Hepatocyte (in vitro differentiated cells): ENCODE measurements at regions not wholly inside any gene's neighbourhood (a gene's known extent, or its start where the extent isn't known, plus 50 kb on each side); places are given as distances from the start of the nearest gene placed in this dataset.

Source experiments
- DNase-seq: peaks from one replicate; pipeline ENCODE4 v3.0.0-alpha.2; 2016; ENCODE audit warnings: low spot score
- H2AFZ ChIP-seq: fragments of 200-600 bp; sonication (generic); 2 replicates; pipeline ENCODE4 v1.6.0; 2016; ENCODE audit warnings: antibody characterized with exemption, mild to moderate bottlenecking
- H3K27ac ChIP-seq: fragments of 200-600 bp; sonication (generic); 2 replicates; pipeline ENCODE4 v1.5.1; 2016; ENCODE audit warnings: mild to moderate bottlenecking
- H3K27me3 ChIP-seq: fragments of 200-600 bp; sonication (generic); 2 replicates; pipeline ENCODE4 v1.6.1; 2016
- H3K36me3 ChIP-seq: fragments of 200-600 bp; sonication (generic); replicated peaks from 2 replicates; pipeline ENCODE4 v1.5.1; 2016; ENCODE audit warnings: low read depth; ENCODE audit not compliant: insufficient read depth
- H3K4me1 ChIP-seq: fragments of 200-600 bp; sonication (generic); 2 replicates; pipeline ENCODE4 v1.5.1; 2016; ENCODE audit warnings: mild to moderate bottlenecking, moderate library complexity; ENCODE audit not compliant: insufficient read depth
- H3K4me2 ChIP-seq: fragments of 200-600 bp; sonication (generic); 2 replicates; pipeline ENCODE4 v1.6.0; 2016
- H3K4me3 ChIP-seq: fragments of 200-600 bp; sonication (generic); 2 replicates; pipeline ENCODE4 v1.5.1; 2016; ENCODE audit warnings: mild to moderate bottlenecking
- H3K79me2 ChIP-seq: fragments of 200-600 bp; sonication (generic); 2 replicates; pipeline ENCODE4 v1.6.0; 2017; ENCODE audit warnings: mild to moderate bottlenecking
- H3K9me2 ChIP-seq: fragments of 200-600 bp; sonication (generic); replicated peaks from 2 replicates; pipeline ENCODE4 v1.6.0; 2017; ENCODE audit warnings: mild to moderate bottlenecking; ENCODE audit not compliant: insufficient read depth
- H3K9me3 ChIP-seq: fragments of 200-600 bp; sonication (generic); 2 replicates; pipeline ENCODE4 v1.5.1; 2016; ENCODE audit warnings: low read depth, mild to moderate bottlenecking
- H4K20me1 ChIP-seq: fragments of 200-600 bp; sonication (generic); 2 replicates; pipeline ENCODE4 v1.6.0; 2016; ENCODE audit warnings: mild to moderate bottlenecking; ENCODE audit not compliant: insufficient read depth, poor library complexity, severe bottlenecking
- EZH2 ChIP-seq: fragments of 200-600 bp; sonication (generic); IDR thresholded peaks from 2 replicates; pipeline ENCODE4 v1.6.1; 2016; ENCODE audit warnings: antibody characterized with exemption, mild to moderate bottlenecking, borderline replicate concordance
- EZH2phosphoT487 ChIP-seq: fragments of 200-600 bp; sonication (generic); IDR thresholded peaks from one replicate; pipeline ENCODE4 v1.6.1; 2018; ENCODE audit warnings: antibody characterized with exemption, mild to moderate bottlenecking, low read depth, moderate library complexity; ENCODE audit not compliant: unreplicated experiment, severe bottlenecking
- WGBS: methylation state at CpG from one replicate; pipeline ENCODE4 v1.1.6; 2016; ENCODE audit warnings: low lambda C conversion rate; ENCODE audit errors: missing lambda C conversion rate; 5-methylcytosine and 5-hydroxymethylcytosine counted together
- TF ChIP-seq, protein P1 (sequence below): fragments of 200-600 bp; sonication (generic); IDR thresholded peaks from 2 replicates; pipeline ENCODE4 v1.5.1; 2016; ENCODE audit warnings: antibody characterized with exemption, mild to moderate bottlenecking; ENCODE audit not compliant: poor library complexity

DNA sequence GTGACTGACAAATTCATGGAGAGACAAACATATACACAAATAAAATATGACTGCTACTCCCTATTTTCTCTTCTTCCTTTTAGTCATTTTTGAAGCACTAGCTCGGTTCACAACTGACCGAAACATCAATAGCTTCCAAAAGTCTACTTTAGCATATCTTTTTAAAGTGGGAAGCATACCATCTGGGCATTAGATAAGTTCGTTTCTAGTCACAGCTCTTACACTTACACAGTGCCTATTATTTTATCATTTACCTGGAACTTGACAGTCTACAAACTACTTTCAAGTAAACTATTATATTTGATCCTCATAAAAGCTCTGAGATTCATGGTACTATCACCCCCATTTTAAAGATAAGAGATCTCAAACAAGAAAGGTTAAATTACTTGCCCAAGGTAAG, 458.5 kb downstream of the LMO7 start:
- Histone ChIP-seq H4K20me1 (no peaks in the 10 kb centered on the region), H3K27me3 (no peaks in the 10 kb centered on the region), H2AFZ (no peak overlapping the region), H3K36me3 (no peaks in the 10 kb centered on the region), H3K4me1 (no peaks in the 10 kb centered on the region), H3K9me3 (no peaks in the 10 kb centered on the region), H3K9me2 (no peaks in the 10 kb centered on the region), H3K79me2 (no peaks in the 10 kb centered on the region), H3K4me3 (no peak overlapping the region), H3K27ac (no peak overlapping the region), H3K4me2 (no peak overlapping the region)
- 82% methylated on average over 3 of the region's 3 CpGs for WGBS
- DNase-seq = no peak
- TF ChIP-seq EZH2phosphoT487 (no peak), EZH2 (no peak)
- TF ChIP-seq, protein P1, sequence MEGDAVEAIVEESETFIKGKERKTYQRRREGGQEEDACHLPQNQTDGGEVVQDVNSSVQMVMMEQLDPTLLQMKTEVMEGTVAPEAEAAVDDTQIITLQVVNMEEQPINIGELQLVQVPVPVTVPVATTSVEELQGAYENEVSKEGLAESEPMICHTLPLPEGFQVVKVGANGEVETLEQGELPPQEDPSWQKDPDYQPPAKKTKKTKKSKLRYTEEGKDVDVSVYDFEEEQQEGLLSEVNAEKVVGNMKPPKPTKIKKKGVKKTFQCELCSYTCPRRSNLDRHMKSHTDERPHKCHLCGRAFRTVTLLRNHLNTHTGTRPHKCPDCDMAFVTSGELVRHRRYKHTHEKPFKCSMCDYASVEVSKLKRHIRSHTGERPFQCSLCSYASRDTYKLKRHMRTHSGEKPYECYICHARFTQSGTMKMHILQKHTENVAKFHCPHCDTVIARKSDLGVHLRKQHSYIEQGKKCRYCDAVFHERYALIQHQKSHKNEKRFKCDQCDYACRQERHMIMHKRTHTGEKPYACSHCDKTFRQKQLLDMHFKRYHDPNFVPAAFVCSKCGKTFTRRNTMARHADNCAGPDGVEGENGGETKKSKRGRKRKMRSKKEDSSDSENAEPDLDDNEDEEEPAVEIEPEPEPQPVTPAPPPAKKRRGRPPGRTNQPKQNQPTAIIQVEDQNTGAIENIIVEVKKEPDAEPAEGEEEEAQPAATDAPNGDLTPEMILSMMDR = no peak

DNA sequence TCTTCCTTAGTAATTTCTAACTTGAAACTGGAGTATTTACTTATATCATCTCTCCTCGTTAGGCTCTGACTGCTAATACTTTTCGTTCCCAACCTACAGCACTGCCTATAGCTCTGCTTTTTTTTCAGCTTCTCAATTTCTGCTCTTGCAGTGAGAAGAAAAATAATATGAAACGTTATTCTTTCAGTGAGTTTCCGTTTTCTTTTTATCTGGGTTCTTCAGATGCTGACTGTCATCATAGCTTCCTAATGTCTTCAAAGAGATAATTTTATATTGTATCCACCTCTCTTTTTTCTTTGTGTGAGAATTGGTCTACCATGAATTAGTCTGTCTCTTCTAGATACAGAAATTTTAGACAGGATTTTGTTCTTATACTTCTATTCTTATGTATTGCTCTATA, 454.9 kb downstream of the LMO7 start:
- Histone ChIP-seq H3K4me3 (no peak overlapping the region), H3K27me3 (no peaks in the 10 kb centered on the region), H3K4me1 (no peaks in the 10 kb centered on the region), H2AFZ (no peak overlapping the region), H3K9me2 (no peaks in the 10 kb centered on the region), H3K27ac (no peak overlapping the region), H3K36me3 (no peaks in the 10 kb centered on the region), H4K20me1 (no peaks in the 10 kb centered on the region), H3K4me2 (no peak overlapping the region), H3K9me3 (no peaks in the 10 kb centered on the region), H3K79me2 (no peaks in the 10 kb centered on the region)
- 62% methylated on average over 4 of the region's 4 CpGs for WGBS
- TF ChIP-seq, protein P1 = no peak
- TF ChIP-seq EZH2phosphoT487 (no peak), EZH2 (no peak)
- DNase-seq = no peak

GRCh38 chr13:76086729-76087128, 450.6 kb downstream of the LMO7 start:
- Histone ChIP-seq H3K4me3 (no peak overlapping the region), H3K27me3 (no peaks in the 10 kb centered on the region), H3K9me3 (no peaks in the 10 kb centered on the region), H2AFZ (no peak overlapping the region), H4K20me1 (no peaks in the 10 kb centered on the region), H3K9me2 (no peaks in the 10 kb centered on the region), H3K79me2 (no peaks in the 10 kb centered on the region), H3K4me1 (no peaks in the 10 kb centered on the region), H3K27ac (no peak overlapping the region), H3K4me2 (no peak overlapping the region), H3K36me3 (no peaks in the 10 kb centered on the region)
- no peak for DNase-seq
- WGBS = 92% methylated on average over 1 of the region's 1 CpG
- no peak for TF ChIP-seq EZH2phosphoT487
- no peak for TF ChIP-seq EZH2
- TF ChIP-seq, protein P1 = no peak

DNA sequence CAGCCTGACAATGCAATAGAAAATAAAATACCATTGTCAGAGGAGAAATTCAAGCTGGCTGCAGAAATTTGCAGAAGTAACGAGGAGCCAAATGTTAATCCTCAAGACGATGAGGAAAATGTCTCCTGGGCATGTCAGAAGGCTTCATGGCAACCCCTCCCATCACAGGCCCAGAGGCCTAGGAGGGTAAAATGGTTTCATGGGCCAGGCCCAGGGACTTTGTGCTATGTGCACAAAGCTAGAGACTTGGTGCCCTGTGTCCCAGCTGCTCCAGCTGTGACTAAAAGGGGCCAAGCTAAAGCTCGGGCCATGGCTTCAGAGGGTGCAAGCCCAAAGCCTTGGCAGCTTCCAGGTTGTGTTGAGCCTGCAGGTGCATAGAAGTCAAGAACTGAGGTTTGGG, 431.7 kb downstream of the LMO7 start:
- Histone ChIP-seq H3K4me1 (no peaks in the 10 kb centered on the region), H3K9me2 (no peaks in the 10 kb centered on the region), H3K79me2 (no peaks in the 10 kb centered on the region), H4K20me1 (no peaks in the 10 kb centered on the region), H3K27ac (no peak overlapping the region), H3K4me3 (no peak overlapping the region), H3K27me3 (no peaks in the 10 kb centered on the region), H3K36me3 (no peaks in the 10 kb centered on the region), H3K9me3 (no peaks in the 10 kb centered on the region), H2AFZ (no peak overlapping the region), H3K4me2 (no peak overlapping the region)
- TF ChIP-seq EZH2 (no peak), EZH2phosphoT487 (no peak)
- TF ChIP-seq, protein P1 = no peak
- 91% methylated on average over 3 of the region's 3 CpGs for WGBS
- DNase-seq = no peak
